DMS79 treated with DMSO at 0.1 percent for 48 hours (cell line): ENCODE measurements at regions not wholly inside any gene's neighbourhood (a gene's known extent, or its start where the extent isn't known, plus 50 kb on each side); places are given as distances from the start of the nearest gene placed in this dataset.
"Not testable (repeated sequence)": the region's sequence is repeated elsewhere in the genome, so short reads cannot be mapped to it uniquely, and the experiment has no call there.

Experiments
- DNase-seq: peaks from one replicate; lab custom pipeline; 2025; lab: John Stamatoyannopoulos, UW

GRCh38 chr11:122202161-122202950 lies 86.3 kb upstream of the BLID start:
- no peak for DNase-seq

- DNase-seq, result no peak
These were observed 85.1 kb upstream of the BLID start for GRCh38 chr11:122201106-122201505.

GRCh38 chr11:122199661-122200060 lies 83.6 kb upstream of the BLID start:
- DNase-seq, result no peak

GRCh38 chr11:122198291-122198983 lies 82.4 kb upstream of the BLID start:
- DNase-seq, result no peak

GRCh38 chr11:122197066-122197987 lies 81.3 kb upstream of the BLID start:
- DNase-seq, result no peak

- DNase-seq, result no peak
These were observed 79.8 kb upstream of the BLID start for GRCh38 chr11:122195790-122196189.

GRCh38 chr11:122193881-122194480 lies 78.0 kb upstream of the BLID start:
- DNase-seq, result not testable (repeated sequence)

GRCh38 chr11:122193457-122193856 lies 77.4 kb upstream of the BLID start:
- DNase-seq, result no peak

- DNase-seq, result no peak
These were observed 76.7 kb upstream of the BLID start for GRCh38 chr11:122192634-122193255.

GRCh38 chr11:122190768-122191167 lies 74.8 kb upstream of the BLID start:
- DNase-seq, result no peak

GRCh38 chr11:122189229-122189628 lies 73.2 kb upstream of the BLID start:
- DNase-seq, result no peak

GRCh38 chr11:122187373-122188165 lies 71.6 kb upstream of the BLID start:
- DNase-seq, result no peak

- no peak for DNase-seq
These were observed 70.5 kb upstream of the BLID start for GRCh38 chr11:122186439-122187080.

- no peak for DNase-seq
These were observed 67.9 kb upstream of the BLID start for GRCh38 chr11:122183933-122184332.

GRCh38 chr11:122181893-122182292 lies 65.9 kb upstream of the BLID start:
- DNase-seq, result no peak

GRCh38 chr11:122181372-122181771 lies 65.4 kb upstream of the BLID start:
- no peak for DNase-seq

- DNase-seq, result no peak
These were observed 64.2 kb upstream of the BLID start for GRCh38 chr11:122179961-122180834.

GRCh38 chr11:122178795-122179194 lies 62.8 kb upstream of the BLID start:
- no peak for DNase-seq

- DNase-seq, result no peak
These were observed 61.2 kb upstream of the BLID start for GRCh38 chr11:122177238-122177637.
